ENCODE measurements at regions not wholly inside any gene's neighbourhood (a gene's known extent, or its start where the extent isn't known, plus 50 kb on each side); places are given as distances from the start of the nearest gene placed in this dataset.

DNA sequence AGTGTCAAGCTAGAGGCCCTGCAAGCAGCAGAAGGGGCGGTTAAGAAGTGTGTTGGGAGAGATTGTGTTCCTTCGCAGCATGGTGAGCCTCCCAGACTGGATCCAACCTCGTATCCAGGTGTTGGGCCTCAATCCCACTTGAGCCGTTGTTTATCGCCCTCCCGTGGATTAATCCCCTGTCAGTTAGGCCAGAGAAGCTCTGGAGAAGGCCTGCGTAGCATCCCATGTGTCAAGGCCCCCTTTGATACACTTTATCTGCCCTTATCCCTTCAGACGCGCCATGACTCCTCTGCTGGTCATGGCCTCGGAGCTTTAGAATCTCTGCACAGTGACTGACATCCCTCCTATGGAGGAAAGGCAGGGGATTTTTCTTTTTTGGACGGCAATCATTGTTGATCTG, 181.0 kb downstream of the ZFP64 start:
- TF ChIP-seq CTCF (IDR thresholded peaks at IDR 0.05) (no peak), POLR2AphosphoS5 (IDR thresholded peaks at IDR 0.05; ENCODE audit: insufficient read depth in 1 of 2, low read depth in 1 of 2) (no peak), POLR2A (IDR thresholded peaks at IDR 0.05) (no peak)
